Lower leg skin (tissue), 3 donors: ENCODE measurements at regions not wholly inside any gene's neighbourhood (a gene's known extent, or its start where the extent isn't known, plus 50 kb on each side); places are given as distances from the start of the nearest gene placed in this dataset.

Experiments
- POLR2A ChIP-seq, 2 donors: fragments of 450-650 bp; IDR thresholded peaks; one replicate each; pipeline ENCODE4 v1.6.1; 2016 to 2017; ENCODE audit warnings: antibody characterized with exemption in 2 of 2, mild to moderate bottlenecking in 1 of 2, moderate library complexity in 1 of 2
- TF ChIP-seq, protein P1 (sequence below), 3 donors: fragments of 450-650 bp; IDR thresholded peaks; one replicate each; pipeline ENCODE4 v1.5.1; 2016; ENCODE audit warnings: antibody characterized with exemption in 3 of 3, mild to moderate bottlenecking in 3 of 3, moderate library complexity in 2 of 3

DNA sequence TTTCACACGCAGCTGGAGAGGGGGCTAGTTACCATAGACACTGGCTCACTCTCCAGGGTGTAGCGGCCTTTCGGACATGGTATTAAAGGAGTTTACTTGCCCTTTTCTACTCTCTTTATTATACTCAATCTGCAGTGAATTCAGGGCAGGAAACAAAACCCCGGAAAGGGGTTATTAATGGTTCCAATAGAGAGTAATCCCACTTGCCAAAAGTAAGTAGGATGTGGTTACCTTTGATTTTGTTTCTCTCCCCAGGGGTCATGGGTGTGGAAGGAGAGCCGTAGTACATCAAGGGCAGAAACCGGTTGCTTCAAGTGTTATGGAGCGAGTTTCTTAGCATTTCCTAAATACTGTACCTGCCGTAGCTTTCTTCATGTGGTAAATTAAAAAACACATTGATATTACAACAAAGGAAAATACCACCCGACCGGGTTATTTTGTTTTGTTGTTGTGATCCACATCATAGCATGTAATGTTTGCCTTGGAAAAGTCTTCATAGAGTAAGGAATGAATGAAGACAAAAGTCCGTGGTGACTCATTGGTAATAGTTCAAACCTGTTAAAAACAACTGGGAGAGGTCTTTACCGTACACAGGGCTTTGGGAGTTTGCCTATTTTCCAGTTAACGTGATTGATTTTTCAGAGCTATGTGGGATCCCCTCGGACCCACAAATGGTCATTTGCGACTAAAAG lies 71.5 kb downstream of the SLC4A3 start:
- TF ChIP-seq, protein P1, sequence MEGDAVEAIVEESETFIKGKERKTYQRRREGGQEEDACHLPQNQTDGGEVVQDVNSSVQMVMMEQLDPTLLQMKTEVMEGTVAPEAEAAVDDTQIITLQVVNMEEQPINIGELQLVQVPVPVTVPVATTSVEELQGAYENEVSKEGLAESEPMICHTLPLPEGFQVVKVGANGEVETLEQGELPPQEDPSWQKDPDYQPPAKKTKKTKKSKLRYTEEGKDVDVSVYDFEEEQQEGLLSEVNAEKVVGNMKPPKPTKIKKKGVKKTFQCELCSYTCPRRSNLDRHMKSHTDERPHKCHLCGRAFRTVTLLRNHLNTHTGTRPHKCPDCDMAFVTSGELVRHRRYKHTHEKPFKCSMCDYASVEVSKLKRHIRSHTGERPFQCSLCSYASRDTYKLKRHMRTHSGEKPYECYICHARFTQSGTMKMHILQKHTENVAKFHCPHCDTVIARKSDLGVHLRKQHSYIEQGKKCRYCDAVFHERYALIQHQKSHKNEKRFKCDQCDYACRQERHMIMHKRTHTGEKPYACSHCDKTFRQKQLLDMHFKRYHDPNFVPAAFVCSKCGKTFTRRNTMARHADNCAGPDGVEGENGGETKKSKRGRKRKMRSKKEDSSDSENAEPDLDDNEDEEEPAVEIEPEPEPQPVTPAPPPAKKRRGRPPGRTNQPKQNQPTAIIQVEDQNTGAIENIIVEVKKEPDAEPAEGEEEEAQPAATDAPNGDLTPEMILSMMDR (IDR thresholded peaks at IDR 0.05) = no peak
- TF ChIP-seq POLR2A (IDR thresholded peaks at IDR 0.05) = no peak
